ENCODE measurements at regions not wholly inside any gene's neighbourhood (a gene's known extent, or its start where the extent isn't known, plus 50 kb on each side); places are given as distances from the start of the nearest gene placed in this dataset.

- peak; percentile 18 for DNase-seq
These were observed 332.2 kb upstream of the GOLIM4 start for GRCh38 chr3:168427835-168428475.

- no peak for DNase-seq
These were observed 331.4 kb upstream of the GOLIM4 start for GRCh38 chr3:168427156-168427555.

DNA sequence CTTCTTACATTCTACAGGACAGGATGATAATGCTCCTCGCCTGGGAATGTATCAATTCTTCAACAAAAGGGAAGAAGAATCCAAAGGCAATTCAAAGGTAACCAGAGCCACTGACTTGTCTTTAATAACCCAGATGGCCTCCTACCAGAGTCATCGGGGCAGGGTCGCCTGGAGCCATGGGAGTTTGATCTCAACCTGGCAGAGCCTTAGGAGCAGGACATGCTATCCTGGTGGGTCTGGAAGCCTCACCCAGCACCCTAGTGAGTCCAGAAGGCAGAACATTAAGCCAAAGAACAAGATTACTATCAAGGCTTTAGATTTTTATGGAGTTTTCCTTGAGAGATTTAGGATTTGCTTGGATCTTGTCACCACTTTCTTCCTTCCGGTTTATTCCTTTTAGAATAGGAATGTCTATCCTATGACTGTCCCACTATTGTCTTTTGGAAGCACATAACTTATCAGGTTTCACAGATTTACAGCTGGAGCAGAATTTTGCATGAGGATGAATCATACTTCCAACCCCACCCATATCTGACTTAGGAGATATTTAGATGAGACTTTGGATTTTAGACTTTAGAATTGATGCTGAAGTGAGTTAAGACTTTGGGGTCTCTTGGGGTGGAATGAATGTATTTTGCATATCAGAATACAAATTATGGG lies 330.3 kb upstream of the GOLIM4 start:
- DNase-seq: no peak

DNA sequence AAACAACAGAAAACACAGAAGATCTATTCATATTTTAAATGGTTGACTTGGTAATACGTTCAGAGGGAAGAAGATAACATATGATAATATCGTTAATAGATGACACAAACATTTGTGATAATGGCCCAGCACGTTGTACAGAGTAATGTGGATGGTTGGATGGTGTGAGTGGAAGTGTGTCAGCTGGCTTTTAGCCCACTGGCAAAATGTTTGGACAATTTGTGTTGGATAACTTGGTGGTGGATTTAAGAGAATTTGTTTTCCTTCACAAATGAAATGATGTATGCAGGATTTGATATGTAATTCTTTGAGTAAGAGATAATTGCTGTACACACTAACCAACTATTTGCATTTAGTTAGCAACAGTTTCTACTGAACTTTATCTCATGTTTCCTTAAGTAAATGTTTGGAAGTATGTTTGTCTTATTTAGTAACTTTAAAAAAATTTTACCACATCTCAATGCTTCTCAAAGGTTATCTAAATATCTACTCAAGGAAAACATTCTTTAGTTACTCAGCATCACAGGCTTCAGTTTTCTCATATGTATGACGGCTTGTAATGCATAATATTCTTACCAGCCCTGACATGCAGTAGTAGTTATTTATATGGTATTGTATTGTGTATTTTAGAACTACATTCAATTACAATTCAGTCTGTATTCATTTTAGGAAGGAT lies 328.5 kb upstream of the GOLIM4 start:
- no peak for DNase-seq

DNA sequence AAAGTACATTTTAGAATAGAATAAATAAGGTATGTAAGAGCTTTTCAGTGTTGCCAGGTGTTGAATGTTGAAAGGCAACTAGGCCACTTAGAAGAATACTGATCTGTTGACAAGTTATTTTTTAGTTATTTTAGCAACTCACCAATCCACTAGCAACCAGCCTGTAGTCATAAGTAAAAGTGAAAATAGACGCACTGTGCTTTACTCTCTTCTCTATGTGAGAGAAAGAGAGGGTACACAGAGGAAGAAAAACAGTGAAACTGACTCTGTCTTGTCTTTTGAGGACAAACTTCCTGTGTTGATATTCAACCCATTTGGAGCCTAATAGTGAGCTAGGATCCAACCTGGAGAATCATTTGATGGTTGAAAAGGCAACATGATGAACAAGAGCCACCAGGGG lies 327.1 kb upstream of the GOLIM4 start:
- no peak for DNase-seq

GRCh38 chr3:168419091-168419490 lies 323.4 kb upstream of the GOLIM4 start:
- DNase-seq: no peak

- no peak for DNase-seq
These were observed 321.3 kb upstream of the GOLIM4 start for GRCh38 chr3:168417016-168417415.

GRCh38 chr3:168416446-168416845 lies 320.7 kb upstream of the GOLIM4 start:
- no peak for DNase-seq

DNA sequence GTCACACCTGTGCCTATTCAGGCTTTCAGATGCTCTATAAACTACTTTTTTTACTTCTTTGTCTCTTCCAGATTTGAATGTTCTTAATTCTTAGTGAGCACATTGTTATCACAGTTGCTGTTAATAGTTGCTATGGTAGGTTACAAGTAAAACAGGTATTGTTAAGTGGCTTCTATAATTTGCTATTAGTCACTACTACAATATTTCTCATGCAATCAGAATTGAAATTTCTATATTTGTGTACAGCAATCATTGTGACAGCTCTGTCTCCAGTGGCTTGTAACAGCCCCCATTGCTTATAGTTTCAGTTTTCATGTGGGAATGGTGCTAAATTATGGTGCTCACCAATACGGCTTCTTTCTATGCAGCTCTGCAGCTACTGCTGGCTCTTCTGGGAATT lies 318.4 kb upstream of the GOLIM4 start:
- DNase-seq: no peak

GRCh38 chr3:168407381-168407780 lies 311.7 kb upstream of the GOLIM4 start:
- no peak for DNase-seq

GRCh38 chr3:168405288-168405687 lies 309.6 kb upstream of the GOLIM4 start:
- DNase-seq: no peak

GRCh38 chr3:168398371-168399025 lies 302.8 kb upstream of the GOLIM4 start:
- DNase-seq: no peak

- no peak for DNase-seq
These were observed 301.1 kb upstream of the GOLIM4 start for GRCh38 chr3:168396861-168397260.

DNA sequence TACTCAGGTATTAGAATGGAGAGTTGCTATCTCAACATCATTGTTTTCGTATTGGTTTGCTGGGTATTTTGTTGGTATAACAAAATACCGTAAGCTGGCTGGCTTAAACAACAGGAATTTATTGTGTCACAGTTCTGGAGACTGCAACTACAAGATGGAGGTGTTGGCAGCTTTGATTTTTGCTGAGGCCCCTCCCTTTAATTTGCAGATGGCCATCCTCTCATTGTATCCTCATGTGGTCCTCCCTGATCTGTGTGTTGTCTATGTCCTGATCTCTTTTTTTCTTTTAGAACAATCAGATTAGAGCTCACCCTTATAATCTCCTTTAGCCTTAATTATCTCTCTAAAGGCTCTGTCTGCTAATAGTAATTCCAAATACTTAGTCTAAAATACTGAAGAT lies 299.8 kb upstream of the GOLIM4 start:
- no peak for DNase-seq

DNA sequence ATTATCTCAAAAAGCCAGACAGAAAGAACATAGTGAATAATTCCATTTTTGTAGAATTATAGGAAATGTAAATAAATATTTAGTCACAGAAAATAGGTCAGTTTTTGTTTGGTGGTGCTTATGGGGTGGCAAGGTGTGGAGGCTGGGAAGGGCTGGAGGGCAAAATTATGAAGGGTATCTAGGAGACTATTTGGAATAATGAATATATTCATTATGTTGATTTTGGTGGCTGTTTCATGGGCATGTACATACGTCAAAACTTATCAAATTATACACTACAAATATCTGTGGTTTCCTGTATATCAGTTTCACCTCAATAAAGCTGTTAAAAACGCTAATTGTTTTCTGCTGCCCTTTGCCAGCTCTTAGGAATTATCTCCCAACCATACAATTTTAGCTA lies 298.7 kb upstream of the GOLIM4 start:
- DNase-seq: no peak

DNA sequence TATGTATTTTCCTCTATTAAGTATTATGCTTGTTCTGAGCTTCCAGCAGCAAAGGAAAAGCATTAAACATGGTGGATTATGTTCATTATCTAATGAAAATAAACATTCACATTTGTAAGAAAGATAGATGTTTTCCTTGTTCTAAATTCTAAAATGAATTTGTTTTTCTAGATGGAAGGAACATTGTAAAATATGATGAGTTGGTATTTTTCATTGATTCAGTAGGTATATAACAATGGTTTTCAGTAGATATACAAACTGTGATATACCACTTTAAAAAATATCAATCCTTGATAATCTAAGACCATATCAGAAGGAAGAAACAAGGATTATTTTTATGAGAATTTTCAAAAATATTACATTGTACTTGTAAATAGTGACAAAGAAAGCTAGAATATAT lies 290.6 kb upstream of the GOLIM4 start:
- no peak for DNase-seq

- DNase-seq: no peak
These were observed 289.3 kb upstream of the GOLIM4 start for GRCh38 chr3:168384990-168385389.

DNA sequence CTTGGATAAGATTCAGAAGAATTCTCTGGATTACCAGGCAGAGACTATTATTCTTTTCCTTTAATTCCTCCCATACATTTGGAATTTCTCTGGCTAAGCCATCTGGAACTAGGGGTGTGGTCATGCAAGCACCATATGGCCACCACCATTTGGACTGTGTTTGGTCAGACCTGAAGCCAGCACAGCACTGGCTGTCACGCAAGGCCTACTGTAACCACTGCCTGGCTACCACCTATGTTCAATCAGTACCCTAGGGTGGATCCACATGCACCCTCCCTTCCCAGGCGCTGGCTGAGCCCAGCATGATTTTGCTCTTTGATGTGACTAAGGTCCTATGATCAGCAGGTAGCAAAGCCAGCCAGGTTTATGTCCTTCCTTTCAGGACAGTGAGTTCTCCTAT lies 287.8 kb upstream of the GOLIM4 start:
- no peak for DNase-seq

GRCh38 chr3:168371846-168372245 lies 276.1 kb upstream of the GOLIM4 start:
- peak; percentile 58 for DNase-seq

DNA sequence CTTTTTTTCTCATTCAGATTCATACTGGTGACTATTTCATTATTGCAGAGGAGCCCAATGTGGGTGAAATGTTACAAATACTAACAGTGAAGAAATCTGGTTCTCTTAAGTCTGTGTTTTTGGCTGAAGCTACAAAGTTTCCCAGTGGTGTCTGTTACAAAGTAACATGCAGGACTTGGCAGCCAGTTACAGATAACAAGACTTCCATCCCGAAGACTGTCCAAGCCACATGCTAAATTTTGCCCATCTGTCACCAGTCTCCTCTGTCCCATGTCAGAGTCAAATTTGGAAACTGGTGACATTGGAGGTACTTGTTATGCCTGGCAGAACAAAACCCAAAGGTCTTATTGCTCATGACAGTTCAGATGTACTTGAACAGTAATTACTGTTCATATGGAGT lies 269.2 kb upstream of the GOLIM4 start:
- no peak for DNase-seq

DNA sequence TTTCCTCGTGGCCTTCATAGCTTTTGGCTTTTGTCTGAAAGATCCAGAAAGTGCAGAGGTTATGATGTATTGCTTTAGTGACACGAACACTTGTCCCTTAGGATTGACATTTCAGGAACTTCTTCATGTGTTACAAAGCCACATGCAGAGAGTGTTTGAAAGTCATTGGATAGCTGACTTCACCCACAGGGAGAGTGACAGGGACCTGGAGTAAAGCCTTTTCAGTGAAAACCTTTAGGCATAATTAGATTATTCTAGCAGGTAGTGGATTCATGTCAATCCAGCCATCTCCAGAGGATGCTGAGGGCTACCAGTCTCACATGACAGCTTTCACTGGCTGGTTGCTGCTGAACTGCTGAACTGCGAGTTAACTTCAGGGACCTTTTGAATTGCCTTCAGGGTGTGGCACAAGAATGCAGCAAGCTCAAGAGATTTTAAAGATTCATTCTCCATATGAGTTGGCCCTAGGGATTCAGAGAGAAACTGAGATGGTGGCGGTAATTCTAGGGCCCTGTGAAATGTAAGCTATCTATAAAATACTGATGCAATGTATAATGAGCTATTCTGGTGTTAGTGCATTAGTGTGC lies 267.0 kb upstream of the GOLIM4 start:
- DNase-seq: no peak

DNA sequence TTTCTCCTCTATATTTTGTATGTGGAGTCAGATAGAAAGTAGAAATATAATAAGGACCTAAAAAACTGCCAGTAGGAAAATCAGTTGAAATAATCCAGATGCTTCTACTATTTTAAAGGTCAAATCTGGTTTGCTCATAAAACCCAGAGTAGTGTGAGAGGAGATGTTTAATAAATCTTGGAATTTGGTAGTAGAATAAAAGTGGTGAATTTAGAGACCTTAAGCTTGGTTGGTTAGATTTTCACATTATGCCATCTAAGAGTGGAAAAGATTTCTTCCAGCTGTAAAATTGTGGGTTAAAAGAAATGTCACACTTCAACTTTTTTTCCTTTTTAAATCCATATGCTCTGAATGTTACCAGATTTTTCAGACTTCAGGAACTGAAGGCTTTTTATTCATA lies 266.4 kb upstream of the GOLIM4 start:
- DNase-seq: no peak

GRCh38 chr3:168360993-168361392 lies 265.3 kb upstream of the GOLIM4 start:
- no peak for DNase-seq
